ENCODE measurements at regions not wholly inside any gene's neighbourhood (a gene's known extent, or its start where the extent isn't known, plus 50 kb on each side); places are given as distances from the start of the nearest gene placed in this dataset.

GRCh38 chr4:162931286-162931685 lies 235.4 kb downstream of the NAF1 start:
- DNase-seq (ENCODE audit: low read depth): no peak
- no peak for TF ChIP-seq CTCF (conservative IDR thresholded peaks at IDR 0.05; ENCODE audit: control insufficient read depth, insufficient read depth, low read depth, low read length)
- no peak overlapping the region for H3K4me3 ChIP-seq (ENCODE audit: control insufficient read depth, low read depth, low read length)

GRCh38 chr4:162921178-162921785 lies 245.4 kb downstream of the NAF1 start:
- TF ChIP-seq CTCF (conservative IDR thresholded peaks at IDR 0.05; ENCODE audit: control insufficient read depth, insufficient read depth, low read depth, low read length): no peak
- DNase-seq (ENCODE audit: low read depth): no peak
- no peak overlapping the region for H3K4me3 ChIP-seq (ENCODE audit: control insufficient read depth, low read depth, low read length)

GRCh38 chr4:162920649-162921048 lies 246.0 kb downstream of the NAF1 start:
- DNase-seq (ENCODE audit: low read depth): no peak
- H3K4me3 ChIP-seq (ENCODE audit: control insufficient read depth, low read depth, low read length): no peak overlapping the region
- TF ChIP-seq CTCF (conservative IDR thresholded peaks at IDR 0.05; ENCODE audit: control insufficient read depth, insufficient read depth, low read depth, low read length): no peak

GRCh38 chr4:162912482-162912881 lies 254.2 kb downstream of the NAF1 start:
- TF ChIP-seq CTCF (conservative IDR thresholded peaks at IDR 0.05; ENCODE audit: control insufficient read depth, insufficient read depth, low read depth, low read length): no peak
- DNase-seq (ENCODE audit: low read depth): no peak
- H3K4me3 ChIP-seq (ENCODE audit: control insufficient read depth, low read depth, low read length): no peak overlapping the region

GRCh38 chr4:162911349-162911748 lies 255.3 kb downstream of the NAF1 start:
- no peak for DNase-seq (ENCODE audit: low read depth)
- no peak for TF ChIP-seq CTCF (conservative IDR thresholded peaks at IDR 0.05; ENCODE audit: control insufficient read depth, insufficient read depth, low read depth, low read length)
- H3K4me3 ChIP-seq (ENCODE audit: control insufficient read depth, low read depth, low read length): no peak overlapping the region

GRCh38 chr4:162909952-162910351 lies 256.7 kb downstream of the NAF1 start:
- no peak overlapping the region for H3K4me3 ChIP-seq (ENCODE audit: control insufficient read depth, low read depth, low read length)
- DNase-seq (ENCODE audit: low read depth): no peak
- no peak for TF ChIP-seq CTCF (conservative IDR thresholded peaks at IDR 0.05; ENCODE audit: control insufficient read depth, insufficient read depth, low read depth, low read length)

GRCh38 chr4:162894387-162894786 lies 272.3 kb downstream of the NAF1 start:
- no peak overlapping the region for H3K4me3 ChIP-seq (ENCODE audit: control insufficient read depth, low read depth, low read length)
- no peak for DNase-seq (ENCODE audit: low read depth)
- TF ChIP-seq CTCF (conservative IDR thresholded peaks at IDR 0.05; ENCODE audit: control insufficient read depth, insufficient read depth, low read depth, low read length): no peak
